ENCODE measurements at regions not wholly inside any gene's neighbourhood (a gene's known extent, or its start where the extent isn't known, plus 50 kb on each side); places are given as distances from the start of the nearest gene placed in this dataset.

GRCh38 chr13:65260946-65261891, 1968.9 kb downstream of the PCDH9 start:
- H2BK120ac ChIP-seq (ENCODE audit: low read depth, low read length) = no peak overlapping the region
- no peaks in the 10 kb centered on the region for H3K9me3 ChIP-seq (ENCODE audit: control insufficient read depth, insufficient read depth, low read length)
- 0 out of 2 replicates have a peak, but pooled peaks cover 2% of the 10 kb centered on the region for H3K9me1 ChIP-seq (ENCODE audit: insufficient read depth, low read length)
- H3K36me3 ChIP-seq (ENCODE audit: control insufficient read depth, insufficient read depth, low read length) = no peaks in the 10 kb centered on the region
- no peak overlapping the region for H3K23ac ChIP-seq (ENCODE audit: low read depth, low read length)
- intact Hi-C loops (cut with micrococcal nuclease) = no loop called here
- TF ChIP-seq NFE2L2 (IDR thresholded peaks at IDR 0.05; ENCODE audit: low read depth, low read length) (no peak), FOS (IDR thresholded peaks at IDR 0.05; ENCODE audit: low read depth, low read length) (no peak), SMC3 (IDR thresholded peaks at IDR 0.05; ENCODE audit: low read depth, low read length) (no peak), ELK1 (IDR thresholded peaks at IDR 0.05; ENCODE audit: borderline replicate concordance, low read depth, low read length) (no peak), USF2 (IDR thresholded peaks at IDR 0.05; ENCODE audit: low read depth, low read length) (no peak)
- ChIA-PET POLR2A (ENCODE audit: unreplicated experiment) (no interaction called here), CTCF (no interaction called here)
- no peaks in the 10 kb centered on the region for H3K79me1 ChIP-seq (ENCODE audit: low read depth in 1 of 2, low read length in 2 of 2)
- H2AFZ ChIP-seq (replicated peaks; ENCODE audit: low read length, poor library complexity) = no peak overlapping the region
- H3K4me1 ChIP-seq (ENCODE audit: control insufficient read depth, insufficient read depth, low read length) = no peaks in the 10 kb centered on the region
- no peak overlapping the region for H4K91ac ChIP-seq (ENCODE audit: insufficient read depth, low read depth, low read length)
- H2BK15ac ChIP-seq (ENCODE audit: low read depth, low read length) = no peak overlapping the region
- H2AK9ac ChIP-seq (replicated peaks; ENCODE audit: low read depth, low read length, poor library complexity) = no peak overlapping the region
- no peak overlapping the region for H2AK5ac ChIP-seq (ENCODE audit: low read depth, low read length)
- ATAC-seq (ENCODE audit: low read depth) (no peak), DNase-seq (no peak)
- H4K8ac ChIP-seq (ENCODE audit: low read depth in 2 of 2, low read length in 2 of 2) = no peak overlapping the region
- no CpG with 5 or more reads among the region's 5 CpGs for WGBS, 2 experiments (ENCODE audit: extremely low coverage in 2 of 2, insufficient read length in 1 of 2)
- no peak overlapping the region for H2BK5ac ChIP-seq (ENCODE audit: low read depth, low read length, poor library complexity, severe bottlenecking)
- in situ Hi-C loops (cut with MboI; ENCODE audit: low sequenced_read_pairs) = no loop called here
- no peak overlapping the region for H3K4ac ChIP-seq (ENCODE audit: low read depth, low read length)
- H3K27ac ChIP-seq (ENCODE audit: insufficient read depth, low read length) = no peak overlapping the region
- no peak overlapping the region for H4K5ac ChIP-seq (ENCODE audit: low read depth, low read length)
- H3K14ac ChIP-seq (replicated peaks; ENCODE audit: low read depth, low read length) = no peak overlapping the region
- H3K56ac ChIP-seq (ENCODE audit: extremely low read depth, insufficient read depth, low read length) = no peak overlapping the region
- no peaks in the 10 kb centered on the region for H4K20me1 ChIP-seq (ENCODE audit: insufficient read depth, low read length)
- no peak overlapping the region for H3K4me3 ChIP-seq (ENCODE audit: insufficient read depth, low read depth, low read length)
- no peak overlapping the region for H3K18ac ChIP-seq (ENCODE audit: low read depth, low read length)
- no peak overlapping the region for H3K9ac ChIP-seq (ENCODE audit: low read depth, low read length)
- BruUV-seq (replicated peaks) = no TSS peak
- dilution Hi-C loops (cut with HindIII; ENCODE audit: low sequenced_read_pairs, unreplicated experiment) = no loop called here
- peak overlapping the region; percentile 55 for H3K4me2 ChIP-seq (ENCODE audit: low read depth, low read length)
- no peaks in the 10 kb centered on the region for H3K27me3 ChIP-seq (ENCODE audit: control insufficient read depth, insufficient read depth, low read length)
- H2BK20ac ChIP-seq (ENCODE audit: low read depth, low read length) = no peak overlapping the region
